Thoracic aorta (tissue), 2 donors: ENCODE measurements at regions not wholly inside any gene's neighbourhood (a gene's known extent, or its start where the extent isn't known, plus 50 kb on each side); places are given as distances from the start of the nearest gene placed in this dataset.

Experiments used
- ATAC-seq: fragments of 150-250 bp; one replicate; pipeline ENCODE4 v1.8.0; 2017; ENCODE audit warnings: low read depth; ENCODE audit not compliant: insufficient number of reproducible peaks, low FRiP score
- DNase-seq: peaks from one replicate; pipeline ENCODE4 v3.0.0-alpha.2; 2020; ENCODE audit warnings: low spot score
- H3K27ac ChIP-seq, 2 donors: fragments of 200-600 bp; sonication (generic); 1 replicate in 1 of 2; 2 replicates in 1 of 2; pipeline ENCODE4 v1.5.1; 2016; ENCODE audit warnings: mild to moderate bottlenecking in 2 of 2, moderate library complexity in 2 of 2
- H3K27me3 ChIP-seq: fragments of 200-600 bp; sonication (generic); replicated peaks from 2 replicates; pipeline ENCODE4 v1.6.0; 2016; ENCODE audit warnings: mild to moderate bottlenecking; ENCODE audit not compliant: insufficient read depth
- H3K36me3 ChIP-seq: fragments of 200-600 bp; sonication (generic); one replicate; pipeline ENCODE4 v1.5.1; 2016
- H3K4me1 ChIP-seq, 2 donors: fragments of 200-600 bp; sonication (generic); 1 replicate in 1 of 2; 2 replicates in 1 of 2; pipeline versions ENCODE4 v1.5.1 to v1.6.0; 2016; ENCODE audit warnings: low read depth in 2 of 2, mild to moderate bottlenecking in 1 of 2; ENCODE audit not compliant: control insufficient read depth in 1 of 2
- H3K4me3 ChIP-seq: fragments of 200-600 bp; sonication (generic); 2 replicates; pipeline ENCODE4 v1.5.1; 2016; ENCODE audit warnings: mild to moderate bottlenecking
- H3K9me3 ChIP-seq: fragments of 200-600 bp; sonication (generic); 2 replicates; pipeline ENCODE4 v1.5.1; 2016
- CTCF ChIP-seq: fragments of 200-600 bp; sonication (generic); IDR thresholded peaks from one replicate; pipeline ENCODE4 v1.5.1; 2019; ENCODE audit warnings: antibody characterized with exemption

DNA sequence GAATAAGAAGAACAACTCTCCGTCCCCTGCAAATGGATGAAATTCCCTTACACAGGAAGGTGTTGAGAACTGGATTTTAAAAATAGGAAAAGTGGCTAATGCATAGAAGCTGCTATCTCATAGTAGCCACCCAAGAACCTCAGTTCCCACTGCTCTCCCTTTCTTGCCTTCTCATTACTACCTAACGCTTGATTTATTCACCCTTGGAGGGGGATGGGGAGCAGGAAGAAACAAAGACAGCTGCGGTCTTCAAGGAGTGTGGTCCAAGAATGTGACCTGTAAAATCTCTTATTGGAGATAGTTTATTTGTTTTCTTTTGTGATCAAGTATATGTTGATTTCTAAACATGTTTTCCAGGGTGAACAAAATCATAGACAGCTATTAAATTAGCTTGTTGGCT is 274.1 kb upstream of the CTNNB1 start:
- ATAC-seq = no peak
- Histone ChIP-seq H3K4me3 (no peak overlapping the region), H3K4me1 (no peaks in the 10 kb centered on the region), H3K27me3 (no peaks in the 10 kb centered on the region), H3K9me3 (no peaks in the 10 kb centered on the region), H3K36me3 (no peaks in the 10 kb centered on the region), H3K27ac (no peak overlapping the region)
- no peak for DNase-seq
- no peak for TF ChIP-seq CTCF

DNA sequence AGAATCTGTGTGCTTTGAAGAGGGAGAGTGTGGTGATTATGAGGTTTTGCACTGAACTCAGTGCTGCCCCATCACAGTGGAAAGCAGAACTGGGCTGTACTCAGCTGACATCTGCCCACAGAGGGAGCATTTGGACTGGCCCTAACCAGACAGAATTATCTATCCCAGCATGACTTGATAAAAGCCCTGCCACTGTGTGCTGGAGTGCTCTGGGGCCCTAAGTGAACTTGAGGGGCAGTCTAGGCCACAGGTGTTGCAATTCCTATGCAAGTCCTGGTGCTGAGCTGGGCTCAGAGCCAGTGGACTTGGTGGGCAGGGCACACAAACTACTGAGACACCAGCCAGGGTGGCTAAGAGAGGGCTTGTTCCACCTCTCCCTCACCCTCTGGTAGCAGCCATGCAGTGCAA is 269.2 kb upstream of the CTNNB1 start:
- TF ChIP-seq CTCF = no peak
- Histone ChIP-seq H3K4me3 (no peak overlapping the region), H3K27ac (no peak overlapping the region), H3K4me1 (no peaks in the 10 kb centered on the region), H3K36me3 (no peaks in the 10 kb centered on the region), H3K9me3 (no peaks in the 10 kb centered on the region), H3K27me3 (no peaks in the 10 kb centered on the region)
- DNase-seq = no peak
- no peak for ATAC-seq

DNA sequence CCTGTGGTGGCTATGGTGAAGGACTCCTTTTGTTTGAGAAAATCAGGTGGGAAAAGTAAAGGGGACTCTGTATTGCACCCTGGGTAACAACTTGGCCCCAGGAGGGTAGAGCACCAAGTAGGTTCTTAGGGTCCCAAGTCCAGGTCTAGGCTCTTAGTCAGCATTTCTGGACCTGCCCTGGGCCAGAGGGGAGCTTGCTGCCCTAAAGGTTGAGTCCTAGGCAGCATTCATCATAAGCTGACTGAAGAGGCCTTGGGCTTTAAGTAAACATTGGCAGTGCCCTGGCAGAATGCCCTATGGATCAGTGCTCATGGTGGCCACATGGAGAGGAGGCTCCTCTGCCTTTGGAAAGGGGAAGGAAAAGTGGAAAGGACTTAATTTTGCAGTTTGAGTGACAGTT is 268.5 kb upstream of the CTNNB1 start:
- no peak for ATAC-seq
- no peak for TF ChIP-seq CTCF

GRCh38 chr3:40938591-40938990 is 260.7 kb upstream of the CTNNB1 start:
- Histone ChIP-seq H3K27me3 (no peaks in the 10 kb centered on the region), H3K4me1 (peaks cover 8 to 16% of the 10 kb centered on the region in 2 donors), H3K36me3 (no peaks in the 10 kb centered on the region), H3K27ac (peak overlapping the region; percentile 10 to 37), H3K9me3 (no peaks in the 10 kb centered on the region), H3K4me3 (no peak overlapping the region)
- no peak for TF ChIP-seq CTCF
- no peak for ATAC-seq
- DNase-seq = no peak

More for the DNA sequence above, 268.5 kb upstream of the CTNNB1 start:
- DNase-seq = no peak
- no peak overlapping the region for H3K4me3 ChIP-seq
- H3K9me3 ChIP-seq = no peaks in the 10 kb centered on the region
- H3K36me3 ChIP-seq = no peaks in the 10 kb centered on the region
- H3K27ac ChIP-seq = no peak overlapping the region
- no peaks in the 10 kb centered on the region for H3K27me3 ChIP-seq
- H3K4me1 ChIP-seq = no peaks in the 10 kb centered on the region

GRCh38 chr3:40939030-40939740 is 260.1 kb upstream of the CTNNB1 start:
- Histone ChIP-seq H3K27ac (peak overlapping the region; percentile 10 to 37), H3K36me3 (no peaks in the 10 kb centered on the region), H3K4me3 (no peak overlapping the region), H3K27me3 (no peaks in the 10 kb centered on the region), H3K4me1 (peaks cover 8 to 16% of the 10 kb centered on the region in 2 donors), H3K9me3 (no peaks in the 10 kb centered on the region)
- ATAC-seq = peak; percentile 23
- no peak for TF ChIP-seq CTCF
- DNase-seq = no peak
